Cerebellar cortex (tissue), 1 donor: ENCODE measurements at regions not wholly inside any gene's neighbourhood (a gene's known extent, or its start where the extent isn't known, plus 50 kb on each side); places are given as distances from the start of the nearest gene placed in this dataset.
A peak's percentile ranks its signal among the peaks of the same experiment; 100 is the strongest.

Source experiments
- DNase-seq: peaks from one replicate; pipeline ENCODE4 v3.0.0-alpha.2; 2015; ENCODE audit warnings: low spot score

DNA sequence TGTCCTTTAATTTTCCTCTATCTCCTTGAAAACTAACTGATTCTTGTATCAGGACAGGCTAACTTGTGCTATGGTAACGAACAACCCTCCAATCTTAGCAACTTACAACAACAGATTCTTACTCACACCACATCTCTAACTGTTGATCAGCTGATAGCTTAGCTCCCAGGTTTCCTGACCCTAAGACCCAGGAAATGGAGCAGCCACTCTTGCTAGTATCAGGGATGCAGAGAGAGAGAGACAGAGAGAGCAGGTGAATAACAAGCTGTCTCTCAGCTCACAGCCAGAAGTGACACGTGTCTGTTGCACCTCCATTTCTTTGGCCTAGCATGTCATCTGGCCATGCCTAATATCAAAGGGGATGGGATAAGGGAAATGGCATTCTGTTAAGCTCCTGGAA lies 1289.0 kb upstream of the AUTS2 start:
- peak; percentile 27 for DNase-seq

DNA sequence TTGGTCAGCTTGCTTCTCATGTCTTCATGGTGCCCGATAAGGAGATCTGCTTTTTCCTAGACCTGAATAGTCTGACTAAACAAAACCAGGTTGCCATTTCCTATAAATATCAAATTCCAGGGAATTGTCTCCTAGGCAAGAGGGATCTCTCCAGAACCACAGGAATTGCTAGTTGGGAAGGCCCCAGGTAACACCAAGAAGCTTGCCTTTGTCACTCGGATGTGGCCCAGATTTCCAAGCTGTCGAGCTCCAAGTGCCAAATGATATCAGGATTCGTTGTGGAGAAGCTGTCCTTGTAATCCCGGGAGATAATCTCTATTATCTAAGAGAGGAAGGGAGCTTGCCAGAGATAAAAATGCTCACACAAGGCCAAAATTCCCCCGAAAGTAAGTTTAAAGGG lies 1288.5 kb upstream of the AUTS2 start:
- DNase-seq, result peak; percentile 95

- DNase-seq, result no peak
Measured at GRCh38 chr7:68311958-68312357, 1286.3 kb upstream of the AUTS2 start.

GRCh38 chr7:68313806-68314205 lies 1284.5 kb upstream of the AUTS2 start:
- no peak for DNase-seq

DNA sequence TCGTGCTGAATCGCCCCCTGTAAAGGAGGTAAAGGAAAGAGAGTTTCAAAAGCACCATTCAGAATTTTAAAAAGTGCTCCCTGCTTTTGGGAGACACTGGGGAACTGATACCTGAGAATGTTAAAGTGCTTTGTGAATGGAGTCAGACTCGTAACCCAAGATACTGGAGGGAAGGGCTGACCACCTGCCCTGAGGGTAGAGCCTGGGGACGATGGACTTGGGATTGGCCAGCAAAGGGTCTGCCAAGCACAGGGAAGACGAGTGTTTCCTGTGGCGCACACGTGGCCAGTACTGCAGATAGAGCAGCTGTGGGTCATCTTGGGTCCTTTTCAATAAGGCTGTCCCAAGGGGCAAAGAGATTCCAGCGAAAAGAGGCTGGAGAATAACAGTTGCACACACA lies 1284.1 kb upstream of the AUTS2 start:
- DNase-seq, result no peak

GRCh38 chr7:68317476-68317875 lies 1280.8 kb upstream of the AUTS2 start:
- no peak for DNase-seq

DNA sequence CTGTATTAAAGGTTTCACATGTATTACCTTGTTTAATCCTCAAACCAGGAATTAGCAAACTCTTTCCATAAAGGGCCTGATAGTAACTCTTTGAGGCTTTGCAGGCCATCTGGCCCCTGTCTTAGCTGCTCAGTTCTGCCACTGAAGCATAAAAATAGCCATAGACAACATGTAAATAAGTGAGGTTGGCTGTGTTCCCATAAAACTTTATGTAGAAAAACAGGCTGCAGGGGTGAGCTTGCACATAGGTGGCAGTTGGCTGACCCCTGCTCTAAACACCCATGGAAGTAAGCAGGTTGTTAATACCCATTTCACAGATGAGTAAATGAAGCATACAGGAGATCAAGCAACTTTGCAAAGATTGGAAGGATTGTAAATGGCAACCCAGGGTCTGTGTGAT lies 1279.2 kb upstream of the AUTS2 start:
- no peak for DNase-seq

GRCh38 chr7:68321076-68321639 lies 1277.1 kb upstream of the AUTS2 start:
- peak; percentile 76 for DNase-seq

- peak; percentile 54 for DNase-seq
Measured at GRCh38 chr7:68321776-68322496, 1276.3 kb upstream of the AUTS2 start.

- no peak for DNase-seq
Measured at GRCh38 chr7:68324621-68325020, 1273.7 kb upstream of the AUTS2 start.

- DNase-seq, result no peak
Measured at GRCh38 chr7:68334216-68334615, 1264.1 kb upstream of the AUTS2 start.

DNA sequence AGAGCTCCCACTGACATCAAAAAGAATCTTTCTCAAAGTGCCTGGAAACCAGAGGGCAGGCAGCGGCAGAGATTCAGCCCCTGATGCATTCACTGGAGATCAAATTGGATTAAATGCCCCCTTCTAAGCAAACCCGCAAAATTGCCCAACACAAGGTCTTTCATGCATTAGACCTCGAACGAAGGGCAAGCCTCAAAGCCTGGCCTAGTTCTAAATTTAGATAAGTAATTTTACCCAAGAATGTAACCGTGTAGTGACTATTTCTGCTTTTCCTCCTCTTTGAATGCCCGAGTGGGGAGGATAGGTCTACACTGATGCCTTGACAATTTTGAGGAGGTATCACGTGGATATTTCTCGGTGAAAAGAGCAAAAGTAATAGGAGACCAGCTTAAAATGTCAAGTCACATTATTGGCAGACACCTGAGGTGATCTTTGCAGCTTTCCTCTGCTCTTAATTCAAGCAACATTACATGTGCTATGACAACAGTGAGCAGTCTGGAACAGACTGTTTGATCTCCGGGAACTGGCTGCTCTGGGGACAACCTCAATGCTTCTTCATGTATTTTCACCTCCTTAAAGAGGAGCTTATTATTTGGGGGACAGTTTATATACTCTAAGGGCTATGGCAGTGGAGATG lies 1263.5 kb upstream of the AUTS2 start:
- DNase-seq, result no peak

DNA sequence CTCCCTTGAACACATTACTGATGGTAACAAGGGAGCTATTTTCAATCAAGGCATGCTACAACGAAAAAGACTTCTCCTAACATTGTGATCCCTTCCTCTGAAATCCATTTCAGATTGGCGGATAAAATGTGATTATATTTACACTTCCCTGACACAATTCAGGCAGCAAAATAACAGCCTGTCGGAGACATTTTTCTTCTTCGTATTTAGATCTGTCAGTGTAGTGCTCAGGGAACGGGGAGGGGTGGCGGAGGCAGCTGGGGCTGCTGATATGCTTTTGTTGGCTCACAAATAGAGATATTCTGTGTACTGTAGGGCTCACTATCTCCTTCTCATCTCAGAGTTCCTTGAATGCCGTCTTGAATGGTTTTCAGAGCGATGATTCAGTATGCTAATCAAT lies 1261.7 kb upstream of the AUTS2 start:
- no peak for DNase-seq

- DNase-seq, result no peak
Measured at GRCh38 chr7:68348401-68348800, 1249.9 kb upstream of the AUTS2 start.

DNA sequence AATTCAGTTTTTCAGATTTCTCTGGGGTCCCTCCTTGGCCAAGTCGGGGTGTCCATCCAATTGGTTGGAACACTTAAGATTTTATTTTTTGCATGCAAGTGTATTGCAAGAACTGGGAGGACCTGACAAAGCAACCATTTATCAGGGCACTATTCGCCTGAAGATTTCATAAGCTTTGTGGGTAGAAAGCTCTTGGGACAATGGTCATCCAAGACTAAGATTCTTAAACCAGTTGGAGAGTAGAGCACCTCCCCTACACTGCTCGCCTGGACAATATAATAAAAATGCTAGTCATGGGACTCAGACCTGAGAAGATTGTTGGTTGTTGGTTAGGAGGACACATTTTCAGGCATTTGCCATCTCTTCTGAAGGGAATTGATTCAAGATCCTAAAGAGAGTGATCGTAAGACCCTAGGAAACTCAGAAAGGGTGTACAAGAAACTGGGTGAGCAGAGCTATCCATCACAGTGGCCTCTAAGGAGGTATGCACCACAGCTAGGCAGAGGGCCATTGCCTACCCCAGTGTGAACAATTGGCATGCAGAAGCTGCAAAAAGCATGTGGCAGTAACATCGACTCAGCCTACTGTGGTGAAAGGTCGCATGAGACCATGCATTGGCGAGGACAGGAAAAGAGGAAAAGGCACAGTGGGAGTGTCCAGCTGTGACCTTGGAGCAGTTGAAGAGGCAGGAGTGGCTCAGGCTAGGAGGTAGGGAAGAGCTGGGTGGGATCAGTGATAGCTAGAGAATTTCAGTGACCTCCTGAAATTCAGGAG lies 1235.3 kb upstream of the AUTS2 start:
- no peak for DNase-seq

DNA sequence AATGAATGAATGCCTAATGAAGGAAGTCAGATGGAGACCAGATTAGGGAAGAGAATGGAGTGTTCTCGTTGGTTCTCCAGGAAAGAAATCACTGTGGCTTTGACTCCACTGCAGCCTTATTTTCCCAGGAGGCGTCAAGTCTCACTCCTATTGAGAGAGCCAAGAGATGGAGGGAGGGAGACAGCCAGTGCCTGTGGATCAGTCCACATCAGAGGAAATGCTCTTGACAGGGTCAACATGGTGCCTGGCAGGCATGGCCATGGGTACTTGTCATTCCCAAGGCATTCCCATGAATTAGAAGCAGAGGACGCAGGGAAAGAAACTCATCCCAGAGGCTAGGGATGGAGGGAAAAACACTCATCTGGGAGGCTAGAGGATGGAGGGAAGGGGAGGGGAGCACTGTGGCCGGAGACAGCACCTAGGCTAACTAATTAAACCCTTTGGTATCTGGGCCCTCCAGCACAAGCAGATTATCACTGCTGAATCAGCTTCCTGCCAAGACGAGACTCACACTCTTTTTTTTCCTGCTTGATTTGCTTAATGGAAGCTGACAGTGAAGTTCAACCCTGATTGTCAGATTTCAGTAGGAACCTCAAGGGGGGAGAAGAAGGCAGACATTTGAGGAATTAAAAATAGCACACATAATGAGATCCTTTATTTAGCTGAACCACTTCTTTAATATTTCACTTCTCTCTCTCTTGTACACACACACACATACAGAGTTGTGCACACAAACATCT lies 1233.2 kb upstream of the AUTS2 start:
- DNase-seq, result peak; percentile 83

DNA sequence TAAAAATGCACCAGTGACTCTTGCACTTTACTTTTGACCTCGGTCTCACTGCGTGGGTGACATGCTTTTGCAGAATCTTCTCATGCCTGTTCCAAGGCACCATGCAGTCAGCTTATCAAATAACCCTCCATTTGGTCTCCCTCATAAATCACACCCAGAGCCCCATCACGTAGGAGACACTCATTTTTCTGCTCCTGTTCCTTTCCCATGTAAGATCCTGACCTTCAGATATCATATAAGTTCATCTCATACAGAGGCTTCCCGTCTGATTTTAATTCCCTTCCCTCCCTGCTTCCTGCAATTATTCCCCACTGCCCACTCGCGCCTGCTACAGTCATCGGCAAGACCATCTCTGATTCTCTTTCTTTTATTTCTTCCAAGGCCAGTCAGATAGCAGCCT lies 1226.3 kb upstream of the AUTS2 start:
- DNase-seq, result no peak

GRCh38 chr7:68376131-68376661 lies 1222.1 kb upstream of the AUTS2 start:
- DNase-seq, result no peak

- no peak for DNase-seq
Measured at GRCh38 chr7:68381731-68382130, 1216.5 kb upstream of the AUTS2 start.

DNA sequence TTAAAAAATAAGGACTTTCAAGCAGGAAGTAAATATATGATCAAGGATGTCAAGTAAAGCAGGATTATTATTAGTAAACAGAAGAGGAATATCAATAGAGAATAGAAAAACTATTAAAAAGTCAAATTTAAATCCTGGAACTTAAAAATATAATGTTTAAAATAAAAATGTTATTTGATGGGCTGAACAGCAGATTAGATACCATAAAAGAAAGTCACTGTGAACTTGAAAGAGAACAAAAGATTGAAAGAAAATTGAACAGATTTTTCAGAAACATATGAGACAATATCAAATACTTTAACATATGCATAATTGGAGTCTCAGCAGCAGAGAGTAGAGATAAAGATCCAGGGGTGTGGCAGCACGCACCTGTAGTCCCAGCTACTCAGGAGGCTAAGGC lies 1213.7 kb upstream of the AUTS2 start:
- DNase-seq, result no peak

- no peak for DNase-seq
Measured at GRCh38 chr7:68393051-68393450, 1205.2 kb upstream of the AUTS2 start.

DNA sequence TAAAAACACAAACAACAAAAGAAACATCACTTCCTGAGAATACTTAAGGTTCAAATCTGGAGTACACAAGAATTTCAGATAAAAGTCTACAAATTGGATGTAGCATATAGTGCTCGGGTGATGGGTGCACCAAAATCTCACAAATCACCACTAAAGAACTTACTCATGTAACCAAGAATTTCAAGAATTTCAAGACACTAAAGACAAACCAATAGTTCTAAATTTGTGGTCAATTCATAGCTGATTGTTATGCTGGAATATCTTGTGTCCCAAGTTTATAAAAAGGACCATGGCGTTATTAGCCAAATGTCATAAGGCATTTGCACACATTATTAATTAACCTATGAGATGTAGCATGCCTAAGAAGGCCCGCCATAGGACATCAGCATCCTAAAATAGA lies 1204.1 kb upstream of the AUTS2 start:
- no peak for DNase-seq
